DND-41 (cell line): ENCODE measurements at regions not wholly inside any gene's neighbourhood (a gene's known extent, or its start where the extent isn't known, plus 50 kb on each side); places are given as distances from the start of the nearest gene placed in this dataset.

Source experiments
- ATAC-seq: fragments of 200-7000 bp; cut with Tn5 transposase; 3 replicates; pipeline ENCODE4 v1.9.1; 2021; ENCODE audit warnings: low read depth; ENCODE audit not compliant: insufficient read depth
- DNase-seq: peaks from one replicate; pipeline ENCODE4 v3.0.0-alpha.2; 2020
- H2AFZ ChIP-seq: 2 replicates; pipeline ENCODE4 v1.6.0; 2012; ENCODE audit warnings: low read depth, low read length
- H3K27ac ChIP-seq: 2 replicates; pipeline ENCODE4 v1.5.1; 2012; ENCODE audit warnings: low read length, inconsistent platforms
- H3K27me3 ChIP-seq: fragments of 200-600 bp; sonication (generic); 2 replicates; pipeline ENCODE4 v1.6.0; 2012; ENCODE audit warnings: low read length, mild to moderate bottlenecking, inconsistent platforms; ENCODE audit not compliant: insufficient read depth, poor library complexity
- H3K36me3 ChIP-seq: 2 replicates; pipeline ENCODE4 v1.5.1; 2012; ENCODE audit warnings: low read length, inconsistent platforms; ENCODE audit not compliant: insufficient read depth
- H3K4me1 ChIP-seq: 2 replicates; pipeline ENCODE4 v1.5.1; 2012; ENCODE audit warnings: mild to moderate bottlenecking, low read length; ENCODE audit not compliant: insufficient read depth
- H3K4me2 ChIP-seq: 2 replicates; pipeline ENCODE4 v1.6.0; 2012; ENCODE audit warnings: mild to moderate bottlenecking, moderate library complexity, low read length, inconsistent platforms; ENCODE audit not compliant: insufficient read depth
- H3K4me3 ChIP-seq, 2 experiments: fragments of 200-600 bp in 1 of 2; shearing (Covaris generic) in 1 of 2; 2 replicates each; pipeline ENCODE4 v1.5.1; 2012 to 2016; ENCODE audit warnings: inconsistent platforms in 2 of 2, low read length in 2 of 2, mild to moderate bottlenecking in 2 of 2, low read depth in 1 of 2, moderate library complexity in 1 of 2
- H3K79me2 ChIP-seq: 2 replicates; pipeline ENCODE4 v1.6.0; 2012; ENCODE audit warnings: low read length, inconsistent platforms; ENCODE audit not compliant: insufficient read depth
- H3K9ac ChIP-seq: 2 replicates; pipeline ENCODE4 v1.6.0; 2012; ENCODE audit warnings: low read depth, mild to moderate bottlenecking, inconsistent platforms, low read length, moderate library complexity
- H3K9me3 ChIP-seq: 2 replicates; pipeline ENCODE4 v1.5.1; 2012; ENCODE audit warnings: low read length, moderate library complexity, mild to moderate bottlenecking, inconsistent platforms; ENCODE audit not compliant: insufficient read depth, severe bottlenecking
- H4K20me1 ChIP-seq: 2 replicates; pipeline ENCODE4 v1.6.0; 2012; ENCODE audit warnings: low read length; ENCODE audit not compliant: insufficient read depth
- EZH2 ChIP-seq: IDR thresholded peaks from 3 replicates; pipeline ENCODE4 v1.6.1; 2012; ENCODE audit warnings: borderline replicate concordance, low read depth, mild to moderate bottlenecking, moderate library complexity, low read length, inconsistent platforms; ENCODE audit not compliant: severe bottlenecking
- TF ChIP-seq, protein P1 (sequence below): IDR thresholded peaks from 2 replicates; pipeline ENCODE4 v1.5.1; 2012; ENCODE audit warnings: borderline replicate concordance, low read length, moderate library complexity, mild to moderate bottlenecking; ENCODE audit not compliant: poor library complexity, severe bottlenecking; ENCODE audit errors: extremely low read depth

DNA sequence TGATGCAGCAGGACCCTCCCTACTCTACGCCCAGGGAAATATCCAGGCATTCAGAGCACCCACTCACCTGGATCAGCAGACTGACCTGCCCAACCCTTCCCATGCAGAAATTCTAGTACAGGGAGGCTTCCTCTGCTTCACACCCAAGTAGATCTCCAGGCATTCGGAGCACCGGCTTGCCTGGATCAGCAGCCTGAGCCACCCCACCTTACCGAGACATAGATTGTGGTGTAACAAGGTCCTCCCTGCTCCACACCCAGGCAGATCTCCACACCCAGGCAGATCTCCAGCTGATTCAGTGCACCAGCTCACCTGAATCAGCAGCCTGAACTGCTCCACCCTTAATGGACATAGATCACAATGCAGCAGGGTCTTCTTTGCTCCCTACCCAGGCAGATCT, 215.1 kb upstream of the CPEB2 start:
- no peak for ATAC-seq
- H3K27me3 ChIP-seq: no peaks in the 10 kb centered on the region
- no peaks in the 10 kb centered on the region for H3K79me2 ChIP-seq

DNA sequence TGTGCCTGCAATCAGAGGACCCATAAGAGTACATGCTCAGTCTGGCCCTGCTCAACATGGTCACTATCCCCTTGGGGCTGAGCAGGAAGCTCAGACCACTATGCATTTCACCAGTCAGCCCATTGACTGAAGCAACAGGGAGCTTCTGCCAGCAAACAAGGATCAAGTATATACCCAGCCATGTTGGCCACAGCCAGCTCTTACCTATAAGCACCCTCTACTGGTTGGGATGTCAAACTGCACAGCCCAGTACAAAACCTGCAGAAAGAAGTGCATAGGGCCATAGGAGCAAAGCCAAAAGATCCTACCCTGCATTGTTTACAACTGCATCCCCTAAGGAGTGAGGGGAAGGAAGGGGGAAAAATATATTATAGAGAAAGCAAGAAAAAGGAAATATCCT, 214.4 kb upstream of the CPEB2 start:
- Histone ChIP-seq H3K4me1 (no peaks in the 10 kb centered on the region), H2AFZ (no peak overlapping the region), H3K79me2 (no peaks in the 10 kb centered on the region), H3K27me3 (no peaks in the 10 kb centered on the region), H4K20me1 (no peaks in the 10 kb centered on the region), H3K9me3 (no peaks in the 10 kb centered on the region), H3K4me2 (no peak overlapping the region), H3K4me3 (no peak overlapping the region), H3K36me3 (no peaks in the 10 kb centered on the region), H3K9ac (no peak overlapping the region), H3K27ac (no peak overlapping the region)
- ATAC-seq (peak; percentile 54; the same call in 1 of the 3 replicates), DNase-seq (no peak)
- TF ChIP-seq, protein P1, sequence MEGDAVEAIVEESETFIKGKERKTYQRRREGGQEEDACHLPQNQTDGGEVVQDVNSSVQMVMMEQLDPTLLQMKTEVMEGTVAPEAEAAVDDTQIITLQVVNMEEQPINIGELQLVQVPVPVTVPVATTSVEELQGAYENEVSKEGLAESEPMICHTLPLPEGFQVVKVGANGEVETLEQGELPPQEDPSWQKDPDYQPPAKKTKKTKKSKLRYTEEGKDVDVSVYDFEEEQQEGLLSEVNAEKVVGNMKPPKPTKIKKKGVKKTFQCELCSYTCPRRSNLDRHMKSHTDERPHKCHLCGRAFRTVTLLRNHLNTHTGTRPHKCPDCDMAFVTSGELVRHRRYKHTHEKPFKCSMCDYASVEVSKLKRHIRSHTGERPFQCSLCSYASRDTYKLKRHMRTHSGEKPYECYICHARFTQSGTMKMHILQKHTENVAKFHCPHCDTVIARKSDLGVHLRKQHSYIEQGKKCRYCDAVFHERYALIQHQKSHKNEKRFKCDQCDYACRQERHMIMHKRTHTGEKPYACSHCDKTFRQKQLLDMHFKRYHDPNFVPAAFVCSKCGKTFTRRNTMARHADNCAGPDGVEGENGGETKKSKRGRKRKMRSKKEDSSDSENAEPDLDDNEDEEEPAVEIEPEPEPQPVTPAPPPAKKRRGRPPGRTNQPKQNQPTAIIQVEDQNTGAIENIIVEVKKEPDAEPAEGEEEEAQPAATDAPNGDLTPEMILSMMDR: peak; percentile 57
- TF ChIP-seq EZH2: no peak

More for the DNA sequence above, 215.1 kb upstream of the CPEB2 start:
- no peak overlapping the region for H3K9ac ChIP-seq
- H3K27ac ChIP-seq: no peak overlapping the region
- H3K9me3 ChIP-seq: no peaks in the 10 kb centered on the region
- H3K4me1 ChIP-seq: no peaks in the 10 kb centered on the region
- no peak overlapping the region for H3K4me3 ChIP-seq
- no peak overlapping the region for H2AFZ ChIP-seq
- TF ChIP-seq, protein P1: no peak
- no peak for TF ChIP-seq EZH2
- H3K36me3 ChIP-seq: no peaks in the 10 kb centered on the region
- DNase-seq: no peak
- H4K20me1 ChIP-seq: no peaks in the 10 kb centered on the region
- H3K4me2 ChIP-seq: no peak overlapping the region

DNA sequence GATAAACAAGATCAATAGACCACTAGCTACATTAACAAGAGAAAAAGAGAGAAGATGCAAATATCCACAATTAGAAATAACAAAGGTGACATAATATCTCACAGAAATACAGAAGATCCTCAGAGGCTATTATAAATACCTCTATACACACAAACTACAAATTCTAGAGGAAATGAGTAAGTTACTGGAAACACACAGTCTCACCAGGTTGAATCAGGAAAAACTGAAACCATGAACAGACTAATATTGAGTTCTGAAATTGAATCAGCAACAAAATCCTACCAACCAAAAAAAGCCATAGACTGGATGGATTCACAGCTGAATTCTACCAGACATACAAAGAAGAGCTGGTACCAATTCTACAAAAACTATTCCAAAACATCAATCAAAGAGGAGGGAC, 211.8 kb upstream of the CPEB2 start:
- no peak overlapping the region for H3K9ac ChIP-seq
- no peaks in the 10 kb centered on the region for H3K27me3 ChIP-seq
- TF ChIP-seq, protein P1: no peak
- no peak for TF ChIP-seq EZH2
- H3K4me3 ChIP-seq: no peak overlapping the region
- no peaks in the 10 kb centered on the region for H3K36me3 ChIP-seq
- H3K4me1 ChIP-seq: no peaks in the 10 kb centered on the region
- no peak for ATAC-seq
- no peaks in the 10 kb centered on the region for H3K9me3 ChIP-seq
- H3K79me2 ChIP-seq: no peaks in the 10 kb centered on the region
- H3K4me2 ChIP-seq: no peak overlapping the region
- DNase-seq: no peak
- H4K20me1 ChIP-seq: no peaks in the 10 kb centered on the region
- no peak overlapping the region for H3K27ac ChIP-seq
- H2AFZ ChIP-seq: no peak overlapping the region

DNA sequence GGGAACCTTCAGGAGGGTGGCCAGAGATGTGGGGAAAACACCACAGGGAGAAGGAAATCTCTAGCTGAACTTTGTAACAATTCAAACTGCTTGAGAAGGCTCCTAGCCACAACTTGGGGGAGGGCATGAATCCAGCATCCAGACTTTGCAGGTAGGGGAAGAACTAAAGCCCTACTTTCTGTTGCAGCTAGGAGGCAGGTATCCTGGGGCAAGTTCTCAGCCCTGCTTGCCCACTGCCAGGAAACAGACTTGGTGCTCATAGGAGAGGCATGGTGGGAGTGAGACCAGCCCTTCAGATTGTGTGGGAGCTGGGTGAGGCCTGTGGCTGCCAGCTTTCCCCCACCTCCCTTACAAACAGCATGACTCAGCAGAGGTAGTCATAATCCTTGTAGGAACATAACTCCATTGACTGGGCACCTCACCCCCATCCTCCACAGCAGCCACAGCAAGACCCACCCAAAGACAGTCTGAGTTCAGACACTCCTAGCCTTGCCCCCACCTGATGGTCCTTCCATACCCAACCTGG, 209.5 kb upstream of the CPEB2 start:
- H3K4me2 ChIP-seq: no peak overlapping the region
- TF ChIP-seq EZH2: no peak
- TF ChIP-seq, protein P1: no peak
- no peak overlapping the region for H3K9ac ChIP-seq
- H3K9me3 ChIP-seq: no peaks in the 10 kb centered on the region
- no peak overlapping the region for H3K27ac ChIP-seq
- no peaks in the 10 kb centered on the region for H3K27me3 ChIP-seq
- DNase-seq (no peak), ATAC-seq (no peak)
- H3K4me3 ChIP-seq: no peak overlapping the region
- H3K79me2 ChIP-seq: no peaks in the 10 kb centered on the region
- H2AFZ ChIP-seq: no peak overlapping the region
- no peaks in the 10 kb centered on the region for H4K20me1 ChIP-seq
- no peaks in the 10 kb centered on the region for H3K4me1 ChIP-seq
- no peaks in the 10 kb centered on the region for H3K36me3 ChIP-seq
